H1 (cell line): ENCODE measurements at regions not wholly inside any gene's neighbourhood (a gene's known extent, or its start where the extent isn't known, plus 50 kb on each side); places are given as distances from the start of the nearest gene placed in this dataset.

Source experiments
- CTCF ChIP-seq, 3 experiments: IDR thresholded peaks; 1 replicate in 2 of 3; 2 replicates in 1 of 3; pipeline versions ENCODE4 v1.5.1 to v1.6.1; 2011; ENCODE audit warnings: low read length in 3 of 3, mild to moderate bottlenecking in 3 of 3, inconsistent platforms in 2 of 3, low read depth in 1 of 3, moderate library complexity in 1 of 3; ENCODE audit not compliant: insufficient read depth in 1 of 3; ENCODE audit errors: control extremely low read depth in 1 of 3
- EP300 ChIP-seq, 2 experiments: IDR thresholded peaks; 1 replicate in 1 of 2; 2 replicates in 1 of 2; pipeline ENCODE4 v1.6.1; 2011 to 2012; ENCODE audit warnings: low read depth in 2 of 2, low read length in 2 of 2, mild to moderate bottlenecking in 2 of 2, borderline replicate concordance in 1 of 2, inconsistent platforms in 1 of 2, moderate library complexity in 1 of 2
- JUN ChIP-seq: IDR thresholded peaks from 2 replicates; pipeline ENCODE4 v1.6.1; 2011; ENCODE audit warnings: low read depth, mild to moderate bottlenecking, improper control_type of control experiment, low read length
- KDM1A ChIP-seq: fragments of 200-600, 300-600 bp; sonication (generic); IDR thresholded peaks from 2 replicates; pipeline ENCODE4 v1.7.1; 2016; ENCODE audit warnings: mild to moderate bottlenecking, low read length, borderline replicate concordance
- MAFK ChIP-seq: IDR thresholded peaks from 2 replicates; pipeline ENCODE4 v1.6.1; 2012; ENCODE audit warnings: low read depth, mild to moderate bottlenecking, improper control_type of control experiment, low read length
- MAX ChIP-seq: IDR thresholded peaks from 2 replicates; pipeline ENCODE4 v1.6.1; 2012; ENCODE audit warnings: inconsistent platforms
- NRF1 ChIP-seq: IDR thresholded peaks from 2 replicates; pipeline ENCODE4 v1.6.1; 2011; ENCODE audit warnings: mild to moderate bottlenecking, low read depth, low read length, improper control_type of control experiment
- POLR2A ChIP-seq, 2 experiments: IDR thresholded peaks; 1 replicate in 1 of 2; 2 replicates in 1 of 2; pipeline ENCODE4 v1.6.1; 2011; ENCODE audit warnings: low read depth in 2 of 2, low read length in 2 of 2, mild to moderate bottlenecking in 2 of 2; ENCODE audit errors: control extremely low read depth in 1 of 2
- POLR2AphosphoS5 ChIP-seq: IDR thresholded peaks from 2 replicates; pipeline ENCODE4 v1.6.1; 2011; ENCODE audit warnings: low read depth, low read length
- RAD21 ChIP-seq, 2 experiments: IDR thresholded peaks in 1 of 2; conservative IDR thresholded peaks in 1 of 2; 2 replicates each; pipeline ENCODE4 v1.6.1; 2011; ENCODE audit warnings: low read depth in 2 of 2, low read length in 2 of 2, improper control_type of control experiment in 1 of 2, inconsistent platforms in 1 of 2, mild to moderate bottlenecking in 1 of 2, moderate library complexity in 1 of 2
- RFX5 ChIP-seq: IDR thresholded peaks from 2 replicates; pipeline ENCODE4 v1.6.1; 2011; ENCODE audit warnings: low read depth, low read length, improper control_type of control experiment, borderline replicate concordance
- SIX5 ChIP-seq: IDR thresholded peaks from 2 replicates; pipeline ENCODE4 v1.6.1; 2011; ENCODE audit warnings: mild to moderate bottlenecking, low read depth, low read length
- TAF1 ChIP-seq: IDR thresholded peaks from 2 replicates; pipeline ENCODE4 v1.6.1; 2011; ENCODE audit warnings: mild to moderate bottlenecking, low read depth, low read length

GRCh38 chr1:48073798-48074530, 76.8 kb upstream of the TRABD2B start:
- TF ChIP-seq CTCF (IDR thresholded peaks at IDR 0.05; ENCODE audit: control extremely low read depth in 1 of 3, insufficient read depth in 1 of 3, low read depth in 1 of 3, low read length in 3 of 3): no peak
- TF ChIP-seq RAD21 (IDR thresholded peaks at IDR 0.05 in 1 of 2, conservative IDR thresholded peaks at IDR 0.05 in 1 of 2; ENCODE audit: low read depth in 2 of 2, low read length in 2 of 2): no peak
- no peak for TF ChIP-seq POLR2A (IDR thresholded peaks at IDR 0.05; ENCODE audit: control extremely low read depth in 1 of 2, low read depth in 2 of 2, low read length in 2 of 2)
- TF ChIP-seq MAFK: no peak
- no peak for TF ChIP-seq RFX5
- no peak for TF ChIP-seq TAF1
- TF ChIP-seq KDM1A: no peak
- TF ChIP-seq NRF1: no peak
- no peak for TF ChIP-seq JUN
- no peak for TF ChIP-seq POLR2AphosphoS5
- no peak for TF ChIP-seq EP300 (IDR thresholded peaks at IDR 0.05; ENCODE audit: borderline replicate concordance in 1 of 2, low read depth in 2 of 2, low read length in 2 of 2)
- no peak for TF ChIP-seq SIX5
- no peak for TF ChIP-seq MAX
